ENCODE measurements at regions not wholly inside any gene's neighbourhood (a gene's known extent, or its start where the extent isn't known, plus 50 kb on each side); places are given as distances from the start of the nearest gene placed in this dataset.

- no peak for TF ChIP-seq CTCF (optimal IDR thresholded peaks at IDR 0.05 in 1 of 3, IDR thresholded peaks at IDR 0.05 in 1 of 3, conservative IDR thresholded peaks at IDR 0.05 in 1 of 3; ENCODE audit: extremely low read depth in 1 of 3, insufficient read depth in 2 of 3, low read length in 3 of 3)
- no peak for TF ChIP-seq EZH2 (IDR thresholded peaks at IDR 0.05; ENCODE audit: low read length)
Measured at GRCh38 chr5:117473165-117473564, 898.5 kb upstream of the SEMA6A start.

All from keratinocyte (primary cell).